GM12878 (cell line): ENCODE measurements at regions not wholly inside any gene's neighbourhood (a gene's known extent, or its start where the extent isn't known, plus 50 kb on each side); places are given as distances from the start of the nearest gene placed in this dataset.

Experiments used
- ATAC-seq: fragments of 200-7000 bp; cut with Tn5 transposase; 3 replicates; pipeline ENCODE4 v1.9.1; 2020; ENCODE audit warnings: mild to moderate bottlenecking, moderate library complexity
- BruUV-seq: library from RNA; stranded (reverse); fragments of 400-500 nt; replicated peaks from 2 replicates; lab custom pipeline; 2021; lab: Mats Ljungman, UMichigan
- CTCF ChIA-PET: fragments of 300-600 bp; sonication (Branson Sonifier 250); formaldehyde crosslinking; extraction: SDS; loops from one replicate; lab custom pipeline; 2021; ENCODE audit warnings: inconsistent platforms; lab: Yijun Ruan, JAX
- POLR2A ChIA-PET: fragments of 350-600 bp; formaldehyde crosslinking; extraction: SDS; loops from one replicate; lab custom pipeline; 2021; ENCODE audit warnings: inconsistent platforms; lab: Charles Lee
- RAD21 ChIA-PET: fragments of 300-600 bp; sonication (Branson Sonifier 250); formaldehyde crosslinking; loops from one replicate; lab custom pipeline; 2023; ENCODE audit warnings: antibody characterized with exemption; ENCODE audit not compliant: unreplicated experiment; lab: Charles Lee
- SMC1A ChIA-PET: fragments of 300-600 bp; sonication (Branson Sonifier 250); formaldehyde crosslinking; loops from one replicate; lab custom pipeline; 2023; ENCODE audit not compliant: unreplicated experiment, uncharacterized antibody; lab: Charles Lee
- DNase-seq: peaks from one replicate; pipeline ENCODE4 v3.0.0-alpha.2; 2011; ENCODE audit warnings: low read depth, low spot score
- FAIRE-seq: peaks from 3 replicates; lab custom pipeline; 2011; peaks lifted over from hg19 to GRCh38; lab: Jason Lieb, UNC
- H2AFZ ChIP-seq: 2 replicates; pipeline ENCODE4 v1.6.0; 2011; ENCODE audit warnings: low read depth, low read length, control low read depth; ENCODE audit not compliant: control insufficient read depth
- H3K27ac ChIP-seq: 2 replicates; pipeline ENCODE4 v1.5.1; 2011; ENCODE audit warnings: control low read depth; ENCODE audit not compliant: control insufficient read depth, insufficient read depth
- H3K27me3 ChIP-seq, 2 experiments: replicated peaks in 1 of 2; 2 replicates each; pipeline versions ENCODE4 v1.6.0 to v1.6.1; 2011; ENCODE audit warnings: low read length in 1 of 2; ENCODE audit not compliant: control insufficient read depth in 2 of 2, insufficient read depth in 2 of 2
- H3K36me3 ChIP-seq, 2 experiments: 2 replicates each; pipeline ENCODE4 v1.5.1; 2011; ENCODE audit warnings: low read length in 1 of 2; ENCODE audit not compliant: control insufficient read depth in 2 of 2, insufficient read depth in 2 of 2
- H3K4me1 ChIP-seq: 2 replicates; pipeline ENCODE4 v1.6.1; 2011; ENCODE audit warnings: mild to moderate bottlenecking, low read length, moderate library complexity, mixed read lengths; ENCODE audit not compliant: control insufficient read depth, insufficient read depth
- H3K4me2 ChIP-seq: 2 replicates; pipeline ENCODE4 v1.6.0; 2011; ENCODE audit warnings: control low read depth; ENCODE audit not compliant: control insufficient read depth, insufficient read depth
- H3K4me3 ChIP-seq: fragments of 200-600 bp; sonication (generic); 2 replicates; pipeline ENCODE4 v1.5.1; 2016
- H3K79me2 ChIP-seq: 2 replicates; pipeline ENCODE4 v1.6.0; 2011; ENCODE audit warnings: low read length; ENCODE audit not compliant: control insufficient read depth, insufficient read depth
- H3K9ac ChIP-seq: 2 replicates; pipeline ENCODE4 v1.8.0; 2011; ENCODE audit warnings: low read length, control low read depth, mixed read lengths; ENCODE audit not compliant: control insufficient read depth, insufficient read depth
- H3K9me3 ChIP-seq: replicated peaks from 3 replicates; pipeline ENCODE4 v1.5.1; 2011; ENCODE audit warnings: mild to moderate bottlenecking, low read length; ENCODE audit not compliant: control insufficient read depth, insufficient read depth
- H4K20me1 ChIP-seq: 2 replicates; pipeline ENCODE4 v1.6.0; 2011; ENCODE audit not compliant: control insufficient read depth, insufficient read depth
- ATF2 ChIP-seq: IDR thresholded peaks from 2 replicates; pipeline ENCODE4 v1.6.1; 2012; ENCODE audit warnings: low read length, inconsistent platforms
- CHD2 ChIP-seq: IDR thresholded peaks from 2 replicates; pipeline ENCODE4 v1.6.1; 2011; ENCODE audit warnings: low read depth, low read length, improper control_type of control experiment, borderline replicate concordance
- CHD4 ChIP-seq: fragments of 200-600 bp; sonication (generic); IDR thresholded peaks from 2 replicates; pipeline ENCODE4 v1.6.1; 2016; ENCODE audit warnings: mild to moderate bottlenecking
- CREM ChIP-seq: IDR thresholded peaks from 2 replicates; pipeline ENCODE4 v1.6.1; 2014; ENCODE audit warnings: antibody characterized with exemption, low read depth
- DPF2 ChIP-seq: fragments of 450-650 bp; IDR thresholded peaks from 2 replicates; pipeline ENCODE4 v1.6.1; 2017; ENCODE audit warnings: mild to moderate bottlenecking
- ESRRA ChIP-seq: IDR thresholded peaks from 2 replicates; pipeline ENCODE4 v1.6.1; 2012; ENCODE audit warnings: mild to moderate bottlenecking, low read length, improper control_type of control experiment
- ETV6 ChIP-seq, 2 experiments: fragments of 450-650 bp in 1 of 2; IDR thresholded peaks in 1 of 2; conservative IDR thresholded peaks in 1 of 2; 2 replicates each; pipeline ENCODE4 v1.6.1; 2014; ENCODE audit warnings: antibody characterized with exemption in 1 of 2, borderline replicate concordance in 1 of 2, low read depth in 1 of 2, mild to moderate bottlenecking in 1 of 2, moderate library complexity in 1 of 2
- FOXK2 ChIP-seq: fragments of 450-650 bp; IDR thresholded peaks from 2 replicates; pipeline ENCODE4 v1.6.1; 2017; ENCODE audit warnings: mild to moderate bottlenecking, moderate library complexity
- FOXM1 ChIP-seq: IDR thresholded peaks from 2 replicates; pipeline ENCODE4 v1.6.1; 2012; ENCODE audit warnings: low read depth, mild to moderate bottlenecking, inconsistent platforms, low read length, moderate library complexity
- HDAC2 ChIP-seq: fragments of 200-600 bp; sonication (generic); IDR thresholded peaks from 2 replicates; pipeline ENCODE4 v1.6.1; 2017
- IKZF1 ChIP-seq: fragments of 450-650 bp; conservative IDR thresholded peaks from 2 replicates; pipeline ENCODE4 v1.6.1; 2017; ENCODE audit warnings: antibody characterized with exemption, mild to moderate bottlenecking
- IKZF2 ChIP-seq, 2 experiments: fragments of 450-650 bp; IDR thresholded peaks; 2 replicates each; pipeline ENCODE4 v1.6.1; 2017; ENCODE audit warnings: mild to moderate bottlenecking in 2 of 2, moderate library complexity in 2 of 2
- JUND ChIP-seq: IDR thresholded peaks from 2 replicates; pipeline ENCODE4 v1.6.1; 2012; ENCODE audit warnings: low read depth, mild to moderate bottlenecking, low read length, improper control_type of control experiment, moderate library complexity
- MTA2 ChIP-seq: fragments of 450-650 bp; IDR thresholded peaks from 2 replicates; pipeline ENCODE4 v1.6.1; 2016; ENCODE audit warnings: low read depth, mild to moderate bottlenecking, moderate library complexity
- MYB ChIP-seq: fragments of 150-350 bp; IDR thresholded peaks from 2 replicates; pipeline ENCODE4 v1.6.1; 2014; ENCODE audit warnings: mild to moderate bottlenecking, low read depth, low read length, borderline replicate concordance
- NFIC ChIP-seq: IDR thresholded peaks from 2 replicates; pipeline ENCODE4 v1.6.1; 2012; ENCODE audit warnings: low read depth, mild to moderate bottlenecking, inconsistent platforms, low read length, moderate library complexity
- NFYA ChIP-seq: IDR thresholded peaks from 2 replicates; pipeline ENCODE4 v1.6.1; 2011; ENCODE audit warnings: low read depth, mild to moderate bottlenecking, low read length, improper control_type of control experiment, borderline replicate concordance
- NKRF ChIP-seq: fragments of 450-650 bp; conservative IDR thresholded peaks from 2 replicates; pipeline ENCODE4 v1.6.1; 2017; ENCODE audit warnings: mild to moderate bottlenecking, moderate library complexity
- NR2C1 ChIP-seq: fragments of 450-650 bp; IDR thresholded peaks from 2 replicates; pipeline ENCODE4 v1.6.1; 2017; ENCODE audit warnings: antibody characterized with exemption, mild to moderate bottlenecking, moderate library complexity
- RCOR1 ChIP-seq: conservative IDR thresholded peaks from 2 replicates; pipeline ENCODE4 v1.6.1; 2012; ENCODE audit warnings: low read depth, low read length, improper control_type of control experiment
- RUNX3 ChIP-seq: IDR thresholded peaks from 2 replicates; pipeline ENCODE4 v1.6.1; 2012; ENCODE audit warnings: low read length, inconsistent platforms
- SPI1 ChIP-seq: IDR thresholded peaks from 2 replicates; pipeline ENCODE4 v1.6.1; 2011; ENCODE audit warnings: low read depth, mild to moderate bottlenecking, low read length, moderate library complexity, borderline replicate concordance; ENCODE audit not compliant: insufficient read depth
- TCF7 ChIP-seq: IDR thresholded peaks from 2 replicates; pipeline ENCODE4 v1.6.1; 2014; ENCODE audit warnings: antibody characterized with exemption, borderline replicate concordance
- USF2 ChIP-seq: IDR thresholded peaks from 2 replicates; pipeline ENCODE4 v1.6.1; 2011; ENCODE audit warnings: low read depth, low read length, improper control_type of control experiment, borderline replicate concordance
- YY1 ChIP-seq: IDR thresholded peaks from 2 replicates; pipeline ENCODE4 v1.6.1; 2011; ENCODE audit warnings: low read depth, mild to moderate bottlenecking, low read length
- WGBS: methylation state at CpG from one replicate; pipeline ENCODE4 v1.1.6; 2016; ENCODE audit warnings: low lambda C conversion rate; ENCODE audit not compliant: insufficient replicate concordance, insufficient coverage; ENCODE audit errors: missing lambda C conversion rate; 5-methylcytosine and 5-hydroxymethylcytosine counted together
- in situ Hi-C: fragments of 300-500 bp; cut with MboI; formaldehyde crosslinking; loops from 9 replicates; pipeline ENCODE4 v1.14.3; 2018; ENCODE audit warnings: mixed read lengths
- intact Hi-C: fragments of 100-400 bp; cut with micrococcal nuclease; formaldehyde crosslinking; loops from one replicate; pipeline ENCODE4 v1.14.2; 2022; ENCODE audit not compliant: unreplicated experiment

GRCh38 chr2:12560618-12561017 lies 156.1 kb upstream of the TRIB2 start:
- Histone ChIP-seq H3K4me2 (no peak overlapping the region), H3K27me3 (no peaks in the 10 kb centered on the region), H3K4me1 (no peaks in the 10 kb centered on the region), H3K9ac (no peak overlapping the region), H3K27ac (no peak overlapping the region), H3K4me3 (no peak overlapping the region), H3K79me2 (no peaks in the 10 kb centered on the region), H3K36me3 (no peaks in the 10 kb centered on the region), H2AFZ (no peak overlapping the region), H3K9me3 (no peaks in the 10 kb centered on the region), H4K20me1 (no peaks in the 10 kb centered on the region)
- ATAC-seq (peak; percentile 66), FAIRE-seq (no peak), DNase-seq (no peak)
- intact Hi-C loops: no loop called here
- POLR2A ChIA-PET: no interaction called here
- in situ Hi-C loops: no loop called here
- BruUV-seq: no TSS peak
- RAD21 ChIA-PET: no interaction called here
- SMC1A ChIA-PET: no interaction called here
- CTCF ChIA-PET: no interaction called here
- WGBS: 63% methylated on average over 9 of the region's 9 CpGs
- TF ChIP-seq CHD4 (no peak), USF2 (no peak), NR2C1 (no peak), ETV6 (conservative IDR thresholded peaks at IDR 0.05 in 1 of 2, IDR thresholded peaks at IDR 0.05 in 1 of 2; ENCODE audit: borderline replicate concordance in 1 of 2, low read depth in 1 of 2) (peak in 1 of 2 experiments; percentile 21; a peak in 1 of 4 replicates), DPF2 (0 out of 2 replicates have a peak, but pooled peaks have one; percentile 17), IKZF2 (IDR thresholded peaks at IDR 0.05) (peak in 1 of 2 experiments; percentile 23; a peak in 1 of 4 replicates), CHD2 (no peak), NKRF (no peak), SPI1 (peak; percentile 27; the same call in 1 of the 2 replicates), JUND (no peak), YY1 (no peak), HDAC2 (no peak), CREM (peak; percentile 34; the same call in 1 of the 2 replicates), MTA2 (peak; percentile 61), FOXM1 (peak; percentile 47; the same call in 1 of the 2 replicates), RCOR1 (no peak), ATF2 (peak; percentile 57), RUNX3 (peak; percentile 82), TCF7 (no peak), ESRRA (no peak), NFYA (no peak), FOXK2 (no peak), IKZF1 (0 out of 2 replicates have a peak, but pooled peaks have one; percentile 24), MYB (no peak), NFIC (peak; percentile 73; the same call in 1 of the 2 replicates)
